Skeletal muscle tissue (tissue), 3 donors: ENCODE measurements at regions not wholly inside any gene's neighbourhood (a gene's known extent, or its start where the extent isn't known, plus 50 kb on each side); places are given as distances from the start of the nearest gene placed in this dataset.
"Not testable (repeated sequence)": the region's sequence is repeated elsewhere in the genome, so short reads cannot be mapped to it uniquely, and the experiment has no call there.

Source experiments
- H3K27ac ChIP-seq: one replicate; pipeline ENCODE4 v1.7.0; 2013; ENCODE audit warnings: mild to moderate bottlenecking, low read depth, low read length, inconsistent platforms
- H3K27me3 ChIP-seq, 3 donors: one replicate each; pipeline ENCODE4 v1.7.0; 2013; ENCODE audit warnings: low read length in 3 of 3; ENCODE audit not compliant: control insufficient read depth in 3 of 3, insufficient read depth in 3 of 3
- H3K36me3 ChIP-seq, 3 donors: one replicate each; pipeline ENCODE4 v1.7.0; 2013; ENCODE audit warnings: low read length in 3 of 3; ENCODE audit not compliant: control insufficient read depth in 3 of 3, insufficient read depth in 3 of 3
- H3K4me1 ChIP-seq, 3 donors: one replicate each; pipeline ENCODE4 v1.7.0; 2013; ENCODE audit warnings: low read length in 3 of 3, mild to moderate bottlenecking in 3 of 3; ENCODE audit not compliant: control insufficient read depth in 3 of 3, insufficient read depth in 3 of 3
- H3K4me3 ChIP-seq, 3 donors: one replicate each; pipeline ENCODE4 v1.7.0; 2013; ENCODE audit warnings: low read length in 3 of 3
- H3K9ac ChIP-seq, 3 donors: one replicate each; pipeline ENCODE4 v1.7.0; 2013; ENCODE audit warnings: low read length in 3 of 3, mild to moderate bottlenecking in 3 of 3, moderate library complexity in 2 of 3, low read depth in 1 of 3
- H3K9me3 ChIP-seq, 3 donors: one replicate each; pipeline ENCODE4 v1.7.0; 2013; ENCODE audit warnings: low read length in 3 of 3; ENCODE audit not compliant: control insufficient read depth in 3 of 3
- donor health status: Osteomylitis.

DNA sequence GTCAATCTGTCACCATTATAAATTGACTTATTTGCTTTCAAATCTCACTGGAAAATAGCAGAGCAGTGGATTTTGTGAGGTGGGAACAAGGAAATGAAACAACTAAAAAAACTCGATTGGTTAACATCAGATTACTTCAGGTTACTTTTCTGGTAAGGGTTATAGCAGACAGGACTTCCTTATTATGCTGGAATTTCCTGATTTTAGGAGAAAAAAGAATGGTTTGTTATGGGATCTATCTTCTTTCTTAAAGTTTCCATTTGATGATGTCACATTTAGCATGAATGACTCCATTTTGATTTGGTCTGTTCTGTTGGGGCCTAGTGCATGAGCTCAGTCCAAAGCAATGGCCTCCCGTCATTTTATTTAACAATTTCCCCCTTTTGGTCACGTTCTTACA is 210.6 kb downstream of the KCNJ2 start:
- no peak overlapping the region for H3K4me3 ChIP-seq
- no peak overlapping the region for H3K9ac ChIP-seq
- no peaks in the 10 kb centered on the region for H3K4me1 ChIP-seq
- no peaks in the 10 kb centered on the region for H3K36me3 ChIP-seq
- no peaks in the 10 kb centered on the region for H3K9me3 ChIP-seq
- H3K27me3 ChIP-seq: no peaks in the 10 kb centered on the region
- no peak overlapping the region for H3K27ac ChIP-seq

DNA sequence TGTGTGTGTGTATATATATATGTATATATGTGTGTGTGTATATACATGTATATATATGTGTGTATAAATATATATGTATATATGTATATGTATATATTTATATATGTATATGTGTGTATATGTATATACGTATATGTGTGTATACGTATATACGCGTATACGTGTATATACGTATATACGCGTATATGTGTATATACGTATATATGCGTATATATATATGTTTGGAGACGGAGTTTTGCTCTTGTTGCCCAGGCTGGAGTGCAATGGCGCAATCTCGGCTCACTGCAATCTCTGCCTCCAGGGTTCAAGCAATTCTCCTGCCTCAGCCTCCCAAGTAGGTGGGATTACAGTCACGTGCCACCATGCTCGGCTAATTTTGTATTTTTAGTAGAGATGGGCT is 212.6 kb downstream of the KCNJ2 start:
- not testable (repeated sequence) for H3K36me3 ChIP-seq, H3K27me3 ChIP-seq, H3K4me1 ChIP-seq

DNA sequence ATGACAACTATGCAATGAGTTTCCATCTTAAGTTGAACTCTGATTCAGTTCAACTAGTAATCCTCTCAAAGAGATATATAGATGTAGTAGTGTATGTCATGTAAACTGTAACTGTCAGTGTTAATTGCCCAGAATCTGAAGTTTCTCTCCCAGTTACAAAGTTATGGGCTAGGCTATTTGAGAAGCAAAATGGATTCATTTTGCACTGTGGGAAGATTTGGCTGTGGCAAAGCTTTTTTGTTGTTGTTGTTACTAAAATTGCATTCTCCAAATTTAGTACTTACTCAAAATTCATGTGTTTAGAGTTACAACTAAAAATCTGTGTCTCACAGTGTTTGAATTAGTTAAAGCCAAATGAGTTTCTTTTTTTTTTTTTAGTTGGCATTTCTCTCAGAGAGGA is 219.0 kb downstream of the KCNJ2 start:
- Histone ChIP-seq H3K27me3 (no peaks in the 10 kb centered on the region), H3K4me1 (no peaks in the 10 kb centered on the region), H3K4me3 (no peak overlapping the region), H3K9me3 (no peaks in the 10 kb centered on the region), H3K9ac (no peak overlapping the region), H3K27ac (no peak overlapping the region), H3K36me3 (no peaks in the 10 kb centered on the region)

More for the DNA sequence above, 212.6 kb downstream of the KCNJ2 start:
- H3K27ac ChIP-seq, H3K4me3 ChIP-seq, H3K9me3 ChIP-seq, H3K9ac ChIP-seq: not testable (repeated sequence)

DNA sequence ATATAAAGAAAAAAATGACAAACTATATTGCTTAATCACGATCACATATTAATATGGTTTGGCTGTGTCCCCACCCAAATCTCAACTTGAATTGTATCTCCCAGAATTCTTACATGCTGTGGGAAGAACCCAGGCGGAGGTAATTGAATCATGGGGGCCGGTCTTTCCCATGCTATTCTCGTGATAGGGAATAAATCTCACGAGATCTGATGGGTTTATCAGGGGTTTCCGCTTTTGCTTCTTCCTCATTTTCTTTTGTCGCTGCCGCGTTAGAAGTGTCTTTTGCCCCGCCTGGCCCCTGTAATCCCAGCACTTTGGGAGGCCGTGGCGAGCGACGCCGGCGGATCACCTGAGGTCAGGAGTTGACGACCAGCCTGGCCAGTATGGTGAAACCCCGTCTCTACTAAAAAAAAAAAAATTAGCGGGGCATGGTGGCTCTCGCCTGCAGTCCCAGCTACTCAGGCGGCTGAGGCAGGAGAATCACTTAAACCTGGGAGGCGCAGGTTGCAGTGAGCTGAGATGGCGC is 220.0 kb downstream of the KCNJ2 start:
- not testable (repeated sequence) for H3K4me1 ChIP-seq, H3K9ac ChIP-seq, H3K9me3 ChIP-seq, H3K27me3 ChIP-seq, H3K4me3 ChIP-seq, H3K27ac ChIP-seq, H3K36me3 ChIP-seq

DNA sequence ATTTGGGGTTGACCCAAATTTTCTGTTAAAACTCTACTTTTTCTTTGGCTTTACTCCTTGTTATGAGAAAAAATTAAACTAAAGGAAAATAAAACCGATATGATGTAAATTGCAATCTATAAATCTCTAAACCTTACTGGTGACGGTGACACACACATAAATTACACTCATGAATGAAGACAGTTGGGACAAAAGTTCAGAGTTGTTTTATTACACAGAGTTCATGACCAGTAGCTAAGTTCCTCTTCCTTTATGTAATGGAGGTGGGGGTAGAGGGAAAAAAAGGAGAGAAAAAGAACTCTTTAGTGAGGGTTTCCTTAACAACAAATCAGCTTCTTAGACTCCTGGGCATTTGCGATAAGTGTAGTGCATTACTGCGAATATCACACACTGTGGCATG is 220.7 kb downstream of the KCNJ2 start:
- Histone ChIP-seq H3K9ac (no peak overlapping the region), H3K36me3 (no peaks in the 10 kb centered on the region), H3K9me3 (no peaks in the 10 kb centered on the region), H3K27ac (no peak overlapping the region), H3K4me3 (no peak overlapping the region), H3K4me1 (no peaks in the 10 kb centered on the region), H3K27me3 (no peaks in the 10 kb centered on the region)

DNA sequence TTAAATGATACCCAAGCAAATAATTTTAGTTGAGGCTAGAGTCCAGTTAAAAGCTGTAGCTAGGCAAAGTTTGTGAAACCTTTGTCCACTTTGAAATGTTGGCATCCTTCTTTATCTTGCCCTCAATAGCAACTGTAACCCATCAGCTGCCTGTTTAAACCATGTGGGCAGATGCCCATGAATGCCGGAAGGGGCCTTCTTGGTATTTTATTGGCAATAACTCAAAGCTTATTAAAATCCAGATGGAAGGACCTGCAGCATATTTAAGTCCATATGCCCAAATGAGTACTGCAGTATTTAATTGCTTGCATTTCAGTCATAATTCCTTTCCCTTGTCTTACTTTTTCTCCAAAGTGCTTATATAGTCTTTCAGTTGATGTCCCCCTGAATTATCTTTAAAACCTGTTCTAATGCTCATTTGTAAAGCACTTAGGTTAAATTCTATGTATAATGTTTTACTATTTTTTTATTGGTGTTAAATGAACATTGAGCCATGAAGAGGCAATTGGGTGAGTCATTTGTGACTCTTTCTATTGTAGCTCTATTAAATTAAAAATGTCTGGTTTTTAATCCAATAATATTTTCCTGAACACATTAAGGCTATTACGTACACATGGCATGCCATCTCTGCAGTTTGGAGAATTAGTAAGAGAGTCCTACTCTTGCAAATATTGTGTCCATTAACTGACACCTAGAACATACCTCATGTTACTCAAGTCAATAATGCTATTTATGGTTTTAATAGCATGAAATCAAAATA is 225.3 kb downstream of the KCNJ2 start:
- Histone ChIP-seq H3K27me3 (no peaks in the 10 kb centered on the region), H3K4me1 (no peaks in the 10 kb centered on the region), H3K27ac (no peak overlapping the region), H3K9ac (no peak overlapping the region), H3K9me3 (no peaks in the 10 kb centered on the region), H3K4me3 (no peak overlapping the region), H3K36me3 (no peaks in the 10 kb centered on the region)

DNA sequence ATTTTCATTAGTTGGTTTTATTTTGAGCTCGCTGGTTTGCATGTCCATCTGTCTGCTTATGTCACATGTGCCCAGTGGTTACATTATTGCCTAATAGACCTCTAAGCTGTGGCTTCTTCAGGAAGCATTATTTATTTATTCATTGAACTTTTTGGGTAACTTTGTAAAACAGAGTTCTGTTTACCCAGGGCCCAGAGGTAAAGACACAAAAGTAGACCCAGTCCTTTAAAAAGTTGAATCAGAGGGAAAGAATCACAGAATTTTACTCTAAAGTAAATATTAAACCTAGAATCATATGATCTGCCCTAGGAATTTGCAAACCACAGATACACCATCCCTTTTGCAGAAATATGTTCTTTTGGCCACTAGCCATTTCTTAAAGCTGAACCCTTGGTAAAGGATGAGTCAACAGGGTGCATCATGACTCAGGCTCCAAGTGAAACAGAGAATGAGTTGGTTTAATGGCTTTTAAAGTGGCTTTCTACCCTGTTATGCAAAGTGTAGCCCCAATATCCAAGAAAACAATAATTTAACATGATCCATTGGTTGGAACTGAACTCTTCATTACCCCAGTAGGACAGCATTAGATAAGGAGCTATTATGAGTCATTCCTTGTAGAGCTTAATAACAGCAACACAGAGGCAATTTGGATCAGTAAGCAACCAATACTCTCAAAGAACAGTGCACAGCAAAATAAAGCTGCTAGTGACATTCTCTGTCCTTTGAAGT is 236.3 kb downstream of the KCNJ2 start:
- H3K27me3 ChIP-seq: no peaks in the 10 kb centered on the region
- H3K4me3 ChIP-seq: no peak overlapping the region
- no peaks in the 10 kb centered on the region for H3K36me3 ChIP-seq
- H3K27ac ChIP-seq: no peak overlapping the region
- no peaks in the 10 kb centered on the region for H3K4me1 ChIP-seq
- no peaks in the 10 kb centered on the region for H3K9me3 ChIP-seq
- no peak overlapping the region for H3K9ac ChIP-seq

DNA sequence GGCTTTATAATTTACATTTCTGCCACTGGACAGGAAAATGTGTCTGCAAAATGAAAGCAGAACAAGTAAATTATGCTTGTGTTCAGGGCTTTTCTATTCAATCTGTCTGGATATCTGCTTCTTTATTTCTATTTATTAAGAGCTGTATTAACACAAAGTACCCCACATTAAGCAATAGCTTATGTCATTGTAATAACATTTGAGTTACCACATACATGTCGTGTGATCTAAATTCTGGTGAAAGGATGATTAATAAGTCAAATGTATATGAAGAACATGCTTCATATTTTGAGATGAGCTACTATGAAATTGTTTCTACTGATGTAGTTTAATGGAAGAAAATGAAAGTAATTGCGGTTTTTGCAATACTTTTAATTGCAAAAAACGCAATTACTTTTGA is 238.2 kb downstream of the KCNJ2 start:
- H3K9ac ChIP-seq: no peak overlapping the region
- H3K27me3 ChIP-seq: no peaks in the 10 kb centered on the region
- H3K36me3 ChIP-seq: no peaks in the 10 kb centered on the region
- no peaks in the 10 kb centered on the region for H3K9me3 ChIP-seq
- no peak overlapping the region for H3K27ac ChIP-seq
- H3K4me3 ChIP-seq: no peak overlapping the region
- no peaks in the 10 kb centered on the region for H3K4me1 ChIP-seq

DNA sequence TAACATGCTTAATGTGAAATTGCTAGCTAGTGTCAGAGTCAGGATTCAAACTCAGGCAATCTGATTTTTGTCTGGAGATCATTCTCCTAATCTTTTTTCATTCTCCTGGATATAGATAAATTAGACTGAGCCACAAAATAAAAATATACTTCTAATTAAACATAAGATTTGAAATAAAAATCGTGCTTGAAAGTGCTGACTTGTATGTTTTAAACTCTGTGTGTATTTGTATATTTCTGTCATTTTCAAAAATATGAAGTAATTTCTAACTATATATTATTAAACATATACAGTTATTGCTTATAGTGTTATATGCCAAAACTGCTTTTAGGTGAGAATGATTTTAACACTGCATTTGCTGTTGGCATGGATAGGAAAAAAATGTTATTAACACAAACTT is 239.4 kb downstream of the KCNJ2 start:
- Histone ChIP-seq H3K36me3 (no peaks in the 10 kb centered on the region), H3K4me1 (no peaks in the 10 kb centered on the region), H3K9ac (no peak overlapping the region), H3K27ac (no peak overlapping the region), H3K27me3 (no peaks in the 10 kb centered on the region), H3K9me3 (no peaks in the 10 kb centered on the region), H3K4me3 (no peak overlapping the region)

DNA sequence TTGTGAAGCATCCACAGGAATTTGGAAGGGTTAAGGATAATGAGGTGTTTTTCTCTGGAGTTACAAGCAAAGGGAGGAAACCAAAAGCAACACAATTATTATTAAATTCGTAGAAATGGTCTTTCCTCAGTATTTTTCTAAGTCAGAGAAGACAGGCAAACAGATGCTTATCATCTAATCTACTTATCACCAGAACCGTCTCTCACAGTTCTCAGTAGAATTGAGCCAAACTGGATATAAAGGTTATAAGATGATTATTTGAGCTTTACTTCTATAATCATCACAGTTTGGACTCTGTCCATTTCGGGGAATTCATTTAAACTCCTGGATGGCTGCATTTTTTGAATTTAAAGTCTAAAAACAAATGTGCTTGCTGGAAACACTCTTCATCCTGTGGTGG is 245.0 kb downstream of the KCNJ2 start:
- Histone ChIP-seq H3K27me3 (no peaks in the 10 kb centered on the region), H3K9ac (no peak overlapping the region), H3K4me1 (no peaks in the 10 kb centered on the region), H3K4me3 (no peak overlapping the region), H3K27ac (no peak overlapping the region), H3K9me3 (no peaks in the 10 kb centered on the region), H3K36me3 (no peaks in the 10 kb centered on the region)
